ENCODE measurements at regions not wholly inside any gene's neighbourhood (a gene's known extent, or its start where the extent isn't known, plus 50 kb on each side); places are given as distances from the start of the nearest gene placed in this dataset.

DNA sequence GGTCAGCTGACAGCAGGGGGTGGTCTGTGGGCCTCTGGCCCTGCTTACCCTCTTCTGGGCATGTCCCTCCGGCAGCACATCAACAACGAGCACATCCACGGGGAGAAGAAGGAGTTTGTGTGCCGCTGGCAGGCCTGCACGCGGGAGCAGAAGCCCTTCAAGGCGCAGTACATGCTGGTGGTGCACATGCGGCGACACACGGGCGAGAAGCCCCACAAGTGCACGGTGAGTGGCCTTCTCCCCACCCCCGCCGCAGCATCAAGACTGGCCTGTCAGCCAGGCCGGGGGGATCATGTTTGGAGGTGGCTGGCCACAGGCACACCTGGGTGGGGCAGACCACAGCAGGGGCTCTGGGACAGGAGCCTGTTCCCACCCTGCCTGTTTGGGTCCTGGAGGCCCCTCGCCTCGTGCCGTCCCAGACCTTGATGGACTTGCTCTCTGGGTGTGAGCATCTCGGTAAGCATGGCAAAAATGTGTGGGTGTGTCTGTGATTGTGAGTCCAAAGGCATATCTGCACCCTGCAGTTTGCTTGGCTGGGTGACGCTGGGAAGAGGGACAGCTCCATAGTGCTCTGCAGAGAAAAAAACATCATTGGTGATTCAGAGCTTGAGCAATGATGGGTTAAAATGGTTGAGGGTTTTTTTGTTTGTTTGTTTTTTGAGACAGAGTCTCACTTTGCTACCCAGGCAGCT, 242.8 kb downstream of the GLI2 start:
- H3K4me1 ChIP-seq = no peaks in the 10 kb centered on the region
- DNase-seq (peak in 1 of 2 donors; percentile 70), ATAC-seq (ENCODE audit: low FRiP score in 2 of 2) (no peak)
- TF ChIP-seq EP300 (IDR thresholded peaks at IDR 0.05) = no peak
- TF ChIP-seq POLR2AphosphoS5 (IDR thresholded peaks at IDR 0.05) = no peak
- no peak for TF ChIP-seq CTCF (IDR thresholded peaks at IDR 0.05)
- TF ChIP-seq POLR2A (IDR thresholded peaks at IDR 0.05) = no peak
- WGBS, 2 donors = 87 to 89% methylated on average over 20 of the region's 20 CpGs
- no peaks in the 10 kb centered on the region for H3K36me3 ChIP-seq
- no peak overlapping the region for H3K27ac ChIP-seq
- no peaks in the 10 kb centered on the region for H3K27me3 ChIP-seq
- no peak overlapping the region for H3K4me3 ChIP-seq
- no peaks in the 10 kb centered on the region for H3K9me3 ChIP-seq

GRCh38 chr2:120979398-120979797, 243.7 kb downstream of the GLI2 start:
- Histone ChIP-seq H3K4me1 (no peaks in the 10 kb centered on the region), H3K4me3 (no peak overlapping the region), H3K27ac (no peak overlapping the region), H3K27me3 (no peaks in the 10 kb centered on the region), H3K9me3 (no peaks in the 10 kb centered on the region), H3K36me3 (no peaks in the 10 kb centered on the region)
- ATAC-seq (ENCODE audit: low FRiP score in 2 of 2) (no peak), DNase-seq (no peak)
- 33 to 81% methylated on average over 2 of the region's 2 CpGs for WGBS, 2 donors
- TF ChIP-seq CTCF (IDR thresholded peaks at IDR 0.05) = no peak

DNA sequence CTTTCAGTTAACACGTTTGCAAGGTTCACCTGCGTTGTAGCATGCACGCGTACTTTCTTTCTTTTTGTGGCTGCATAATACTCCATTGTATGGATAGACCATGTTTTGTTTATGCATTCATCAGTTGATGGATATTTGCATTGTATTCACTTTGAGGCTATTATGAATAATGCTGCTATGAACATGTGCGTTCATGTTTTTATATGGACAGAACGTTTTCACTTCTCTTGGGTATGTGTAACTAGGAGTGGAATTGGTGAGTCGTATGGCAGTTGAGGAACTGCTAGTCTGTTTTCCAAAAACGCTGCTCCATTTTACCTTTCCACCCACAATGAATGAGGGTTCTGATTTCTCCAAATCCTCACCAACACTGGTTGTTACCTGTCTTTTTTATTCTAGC, 244.3 kb downstream of the GLI2 start:
- TF ChIP-seq EP300 (IDR thresholded peaks at IDR 0.05) (no peak), CTCF (IDR thresholded peaks at IDR 0.05) (no peak), POLR2A (IDR thresholded peaks at IDR 0.05) (no peak), POLR2AphosphoS5 (IDR thresholded peaks at IDR 0.05) (no peak)
- no peak overlapping the region for H3K27ac ChIP-seq
- peaks cover 0 to 3% (median 0%) of the 10 kb centered on the region in 4 donors for H3K36me3 ChIP-seq
- no peak overlapping the region for H3K4me3 ChIP-seq
- 93% methylated on average over 8 of the region's 8 CpGs for WGBS, 2 donors
- no peaks in the 10 kb centered on the region for H3K9me3 ChIP-seq
- no peaks in the 10 kb centered on the region for H3K27me3 ChIP-seq
- ATAC-seq (ENCODE audit: low FRiP score in 2 of 2) (no peak), DNase-seq (no peak)
- no peaks in the 10 kb centered on the region for H3K4me1 ChIP-seq

DNA sequence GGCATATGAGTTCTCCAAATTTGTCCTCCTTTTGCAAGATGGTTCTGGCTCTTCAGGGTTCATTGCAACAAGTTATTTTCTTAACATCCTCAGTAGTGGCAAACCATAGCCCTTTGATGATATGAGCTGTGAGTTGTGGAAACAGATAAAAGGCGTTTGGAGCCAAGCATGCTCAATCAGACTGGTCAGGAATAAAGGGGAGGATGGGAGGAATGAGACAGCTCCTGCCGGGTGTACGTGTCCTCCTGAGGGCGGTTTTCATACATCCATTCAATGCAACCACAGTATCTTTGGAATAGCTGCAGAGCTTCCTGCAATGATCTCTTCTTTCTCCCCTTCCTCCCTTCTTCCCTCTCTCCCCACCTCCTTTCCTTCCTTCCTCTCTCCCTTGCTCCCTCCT, 245.8 kb downstream of the GLI2 start:
- Histone ChIP-seq H3K4me3 (no peak overlapping the region), H3K36me3 (peaks cover 0 to 3% (median 0%) of the 10 kb centered on the region in 4 donors), H3K4me1 (no peaks in the 10 kb centered on the region), H3K27ac (no peak overlapping the region), H3K9me3 (no peaks in the 10 kb centered on the region), H3K27me3 (no peaks in the 10 kb centered on the region)
- DNase-seq (no peak), ATAC-seq (ENCODE audit: low FRiP score in 2 of 2) (no peak)
- 69 to 85% methylated on average over 4 of the region's 4 CpGs for WGBS, 2 donors
- TF ChIP-seq CTCF (IDR thresholded peaks at IDR 0.05) (no peak), POLR2AphosphoS5 (IDR thresholded peaks at IDR 0.05) (no peak), EP300 (IDR thresholded peaks at IDR 0.05) (no peak), POLR2A (IDR thresholded peaks at IDR 0.05) (no peak)

- WGBS, 2 donors = 59 to 81% methylated on average over 8 to 20 of the region's 20 CpGs
- H3K4me3 ChIP-seq = no peak overlapping the region
- no peak overlapping the region for H3K27ac ChIP-seq
- TF ChIP-seq POLR2A (IDR thresholded peaks at IDR 0.05) (no peak), POLR2AphosphoS5 (IDR thresholded peaks at IDR 0.05) (no peak), EP300 (IDR thresholded peaks at IDR 0.05) (no peak), CTCF (IDR thresholded peaks at IDR 0.05) (no peak)
- no peak for ATAC-seq (ENCODE audit: low FRiP score in 2 of 2)
- H3K27me3 ChIP-seq = no peaks in the 10 kb centered on the region
- peak in 1 of 2 donors; percentile 63 for DNase-seq
- peaks cover 0 to 3% (median 0%) of the 10 kb centered on the region in 4 donors for H3K36me3 ChIP-seq
- H3K9me3 ChIP-seq = no peaks in the 10 kb centered on the region
- no peaks in the 10 kb centered on the region for H3K4me1 ChIP-seq
Observed at GRCh38 chr2:120982598-120982997, 246.9 kb downstream of the GLI2 start.

All from upper lobe of left lung (tissue), 6 donors.